ENCODE measurements at regions not wholly inside any gene's neighbourhood (a gene's known extent, or its start where the extent isn't known, plus 50 kb on each side); places are given as distances from the start of the nearest gene placed in this dataset.

DNA sequence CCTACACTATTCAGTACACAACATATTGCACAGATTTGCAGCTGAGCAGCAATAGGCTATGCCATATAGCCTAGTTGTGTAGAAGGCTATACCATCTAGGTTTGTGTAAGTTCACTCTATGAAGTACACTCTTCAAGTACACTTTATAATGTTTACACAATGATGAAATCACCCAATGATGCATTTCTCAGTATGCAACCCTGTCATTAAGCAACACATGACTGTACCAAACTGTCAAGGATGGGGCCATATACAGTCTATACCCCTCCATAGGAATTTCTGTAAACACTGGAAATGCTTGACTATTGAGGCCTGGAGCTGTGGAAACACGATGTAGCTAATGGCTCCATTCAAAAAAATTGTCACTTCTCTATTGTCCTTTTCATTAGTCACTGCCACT, 535.4 kb downstream of the EPM2A start:
- Histone ChIP-seq H3K27ac (no peak overlapping the region), H3K9me3 (ENCODE audit: severe bottlenecking) (no peaks in the 10 kb centered on the region)
- TF ChIP-seq, protein P1, sequence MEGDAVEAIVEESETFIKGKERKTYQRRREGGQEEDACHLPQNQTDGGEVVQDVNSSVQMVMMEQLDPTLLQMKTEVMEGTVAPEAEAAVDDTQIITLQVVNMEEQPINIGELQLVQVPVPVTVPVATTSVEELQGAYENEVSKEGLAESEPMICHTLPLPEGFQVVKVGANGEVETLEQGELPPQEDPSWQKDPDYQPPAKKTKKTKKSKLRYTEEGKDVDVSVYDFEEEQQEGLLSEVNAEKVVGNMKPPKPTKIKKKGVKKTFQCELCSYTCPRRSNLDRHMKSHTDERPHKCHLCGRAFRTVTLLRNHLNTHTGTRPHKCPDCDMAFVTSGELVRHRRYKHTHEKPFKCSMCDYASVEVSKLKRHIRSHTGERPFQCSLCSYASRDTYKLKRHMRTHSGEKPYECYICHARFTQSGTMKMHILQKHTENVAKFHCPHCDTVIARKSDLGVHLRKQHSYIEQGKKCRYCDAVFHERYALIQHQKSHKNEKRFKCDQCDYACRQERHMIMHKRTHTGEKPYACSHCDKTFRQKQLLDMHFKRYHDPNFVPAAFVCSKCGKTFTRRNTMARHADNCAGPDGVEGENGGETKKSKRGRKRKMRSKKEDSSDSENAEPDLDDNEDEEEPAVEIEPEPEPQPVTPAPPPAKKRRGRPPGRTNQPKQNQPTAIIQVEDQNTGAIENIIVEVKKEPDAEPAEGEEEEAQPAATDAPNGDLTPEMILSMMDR (IDR thresholded peaks at IDR 0.05; ENCODE audit: low read depth, low read length) = no peak

DNA sequence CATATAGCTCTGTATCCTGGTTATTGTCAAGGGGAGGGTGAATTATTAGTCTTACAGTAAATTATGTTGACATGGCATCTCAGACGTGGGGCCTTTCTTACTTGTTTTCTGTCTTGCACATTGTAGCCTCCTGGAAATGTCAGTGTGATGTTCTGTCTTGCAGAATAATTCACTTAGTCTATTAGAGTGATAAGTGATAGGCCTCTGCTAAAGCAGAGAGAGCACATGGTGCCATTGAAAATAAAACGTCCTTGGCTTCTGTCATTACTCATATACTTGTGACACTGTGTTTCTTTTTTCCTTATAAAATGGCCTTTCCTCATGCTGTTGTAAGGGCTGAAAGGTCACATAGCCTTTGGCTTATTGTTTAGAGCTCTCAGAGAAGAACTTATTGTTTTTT, 531.0 kb downstream of the EPM2A start:
- TF ChIP-seq, protein P1 (IDR thresholded peaks at IDR 0.05; ENCODE audit: low read depth, low read length) = no peak
- Histone ChIP-seq H3K27me3 (ENCODE audit: insufficient read depth, low read depth, severe bottlenecking) (no peaks in the 10 kb centered on the region), H3K27ac (no peak overlapping the region), H3K36me3 (no peaks in the 10 kb centered on the region), H3K4me3 (ENCODE audit: low read depth, low read length) (no peak overlapping the region), H3K9me3 (ENCODE audit: severe bottlenecking) (no peaks in the 10 kb centered on the region)
- no peak for DNase-seq

More for the DNA sequence above, 535.4 kb downstream of the EPM2A start:
- H3K4me3 ChIP-seq (ENCODE audit: low read depth, low read length) = no peak overlapping the region
- no peaks in the 10 kb centered on the region for H3K36me3 ChIP-seq
- no peaks in the 10 kb centered on the region for H3K27me3 ChIP-seq (ENCODE audit: insufficient read depth, low read depth, severe bottlenecking)
- DNase-seq = no peak

- Histone ChIP-seq H3K36me3 (no peaks in the 10 kb centered on the region), H3K27ac (no peak overlapping the region), H3K9me3 (ENCODE audit: severe bottlenecking) (no peaks in the 10 kb centered on the region), H3K27me3 (ENCODE audit: insufficient read depth, low read depth, severe bottlenecking) (no peaks in the 10 kb centered on the region), H3K4me3 (ENCODE audit: low read depth, low read length) (no peak overlapping the region)
- DNase-seq = no peak
- TF ChIP-seq, protein P1 (IDR thresholded peaks at IDR 0.05; ENCODE audit: low read depth, low read length) = no peak
These were observed 528.9 kb downstream of the EPM2A start for GRCh38 chr6:145206247-145206907.

GRCh38 chr6:145208474-145208873, 526.8 kb downstream of the EPM2A start:
- no peak overlapping the region for H3K27ac ChIP-seq
- no peak overlapping the region for H3K4me3 ChIP-seq (ENCODE audit: low read depth, low read length)
- no peaks in the 10 kb centered on the region for H3K36me3 ChIP-seq
- DNase-seq = no peak
- no peaks in the 10 kb centered on the region for H3K27me3 ChIP-seq (ENCODE audit: insufficient read depth, low read depth, severe bottlenecking)
- TF ChIP-seq, protein P1 (IDR thresholded peaks at IDR 0.05; ENCODE audit: low read depth, low read length) = no peak
- no peaks in the 10 kb centered on the region for H3K9me3 ChIP-seq (ENCODE audit: severe bottlenecking)

- Histone ChIP-seq H3K4me3 (ENCODE audit: low read depth, low read length) (no peak overlapping the region), H3K36me3 (no peaks in the 10 kb centered on the region), H3K27me3 (ENCODE audit: insufficient read depth, low read depth, severe bottlenecking) (no peaks in the 10 kb centered on the region), H3K27ac (no peak overlapping the region), H3K9me3 (ENCODE audit: severe bottlenecking) (no peaks in the 10 kb centered on the region)
- no peak for DNase-seq
- TF ChIP-seq, protein P1 (IDR thresholded peaks at IDR 0.05; ENCODE audit: low read depth, low read length) = no peak
These were observed 526.0 kb downstream of the EPM2A start for GRCh38 chr6:145209272-145209671.

DNA sequence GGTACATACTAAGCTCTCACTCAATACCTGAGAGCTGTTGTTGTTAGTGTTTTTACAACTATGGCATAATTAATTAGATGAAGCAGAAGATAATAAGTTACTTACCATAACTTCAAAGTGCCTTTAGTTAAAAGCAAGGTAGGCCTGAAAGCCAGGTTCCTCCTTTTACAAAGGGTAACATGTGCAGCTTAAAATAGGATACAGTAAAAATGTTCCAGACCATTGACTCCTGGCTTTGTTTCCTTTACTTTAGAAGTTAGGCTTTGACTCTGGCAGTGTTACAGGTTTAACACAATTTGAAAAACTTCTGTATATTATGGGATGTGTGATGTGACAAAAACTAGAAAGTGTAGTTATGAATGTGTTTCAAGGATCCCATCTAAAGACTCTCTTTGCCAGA, 522.5 kb downstream of the EPM2A start:
- no peak overlapping the region for H3K27ac ChIP-seq
- no peak for DNase-seq

More for the DNA sequence above, 522.5 kb downstream of the EPM2A start:
- no peak overlapping the region for H3K4me3 ChIP-seq (ENCODE audit: low read depth, low read length)
- no peaks in the 10 kb centered on the region for H3K9me3 ChIP-seq (ENCODE audit: severe bottlenecking)
- TF ChIP-seq, protein P1 (IDR thresholded peaks at IDR 0.05; ENCODE audit: low read depth, low read length) = no peak
- H3K36me3 ChIP-seq = no peaks in the 10 kb centered on the region
- H3K27me3 ChIP-seq (ENCODE audit: insufficient read depth, low read depth, severe bottlenecking) = no peaks in the 10 kb centered on the region

Measured in WERI-Rb-1 (cell line).